HepG2 (cell line): ENCODE measurements at regions not wholly inside any gene's neighbourhood (a gene's known extent, or its start where the extent isn't known, plus 50 kb on each side); places are given as distances from the start of the nearest gene placed in this dataset.

Source experiments
- EP300 ChIP-seq, 3 experiments: sonication (generic) in 1 of 3; formaldehyde crosslinking in 1 of 3; IDR thresholded peaks; 2 replicates each; pipeline versions ENCODE4 v1.5.1 to v1.6.1; 2011 to 2020; ENCODE audit warnings: low read depth in 2 of 3, low read length in 2 of 3, borderline replicate concordance in 1 of 3, improper control_type of control experiment in 1 of 3, mild to moderate bottlenecking in 1 of 3, missing genetic modification reagents in 1 of 3, moderate library complexity in 1 of 3
- FOXA1 ChIP-seq, 2 experiments: fragments of 450-650 bp in 1 of 2; sonication (generic) in 1 of 2; formaldehyde crosslinking in 1 of 2; IDR thresholded peaks; 2 replicates each; pipeline versions ENCODE4 v1.4.0 to v1.6.1; 2016 to 2020; ENCODE audit warnings: missing genetic modification reagents in 1 of 2
- FOXM1 ChIP-seq: sonication (generic); formaldehyde crosslinking; IDR thresholded peaks from 2 replicates; pipeline ENCODE4 v1.5.0; 2020; ENCODE audit warnings: missing genetic modification reagents
- MAZ ChIP-seq, 2 experiments: sonication (generic) in 1 of 2; formaldehyde crosslinking in 1 of 2; IDR thresholded peaks; 2 replicates each; pipeline versions ENCODE4 v1.5.0 to v1.6.1; 2012 to 2020; ENCODE audit warnings: low read depth in 2 of 2, mild to moderate bottlenecking in 2 of 2, borderline replicate concordance in 1 of 2, improper control_type of control experiment in 1 of 2, low read length in 1 of 2, missing genetic modification reagents in 1 of 2, moderate library complexity in 1 of 2
- MXI1 ChIP-seq: IDR thresholded peaks from 3 replicates; pipeline ENCODE4 v1.6.1; 2012; ENCODE audit warnings: low read depth, low read length, inconsistent platforms, borderline replicate concordance
- RFX3 ChIP-seq: IDR thresholded peaks from 2 replicates; pipeline ENCODE4 v1.6.1; 2016; ENCODE audit warnings: missing biosample characterization, missing genetic modification reagents
- SIN3A ChIP-seq: IDR thresholded peaks from 2 replicates; pipeline ENCODE4 v1.6.1; 2011; ENCODE audit warnings: low read depth, mild to moderate bottlenecking, control low read depth, low read length, borderline replicate concordance
- SMARCE1 ChIP-seq: fragments of 450-650 bp; IDR thresholded peaks from 2 replicates; pipeline ENCODE4 v1.6.1; 2017; ENCODE audit warnings: borderline replicate concordance
- ZFAT ChIP-seq: sonication (generic); formaldehyde crosslinking; conservative IDR thresholded peaks from 2 replicates; pipeline ENCODE4 v1.8.1; 2023; ENCODE audit warnings: missing genetic modification reagents, inconsistent platforms
- ZMYM3 ChIP-seq: sonication (generic); formaldehyde crosslinking; IDR thresholded peaks from 2 replicates; pipeline ENCODE4 v1.5.1; 2020; ENCODE audit warnings: mild to moderate bottlenecking, missing genetic modification reagents
- ZNF570 ChIP-seq: sonication (generic); formaldehyde crosslinking; IDR thresholded peaks from 2 replicates; pipeline ENCODE4 v1.4.0; 2020; ENCODE audit warnings: mild to moderate bottlenecking, missing genetic modification reagents, borderline replicate concordance
- TF ChIP-seq, protein P1 (sequence below), 2 experiments: sonication (generic) in 1 of 2; formaldehyde crosslinking in 1 of 2; IDR thresholded peaks; 2 replicates each; pipeline versions ENCODE4 v1.4.0 to v1.6.1; 2016 to 2020; ENCODE audit warnings: borderline replicate concordance in 1 of 2, low read depth in 1 of 2, mild to moderate bottlenecking in 1 of 2, missing genetic modification reagents in 1 of 2
- TF ChIP-seq, protein P2 (sequence below): sonication (generic); formaldehyde crosslinking; IDR thresholded peaks from 2 replicates; pipeline ENCODE4 v1.5.0; 2020; ENCODE audit warnings: mild to moderate bottlenecking, missing genetic modification reagents, moderate library complexity

DNA sequence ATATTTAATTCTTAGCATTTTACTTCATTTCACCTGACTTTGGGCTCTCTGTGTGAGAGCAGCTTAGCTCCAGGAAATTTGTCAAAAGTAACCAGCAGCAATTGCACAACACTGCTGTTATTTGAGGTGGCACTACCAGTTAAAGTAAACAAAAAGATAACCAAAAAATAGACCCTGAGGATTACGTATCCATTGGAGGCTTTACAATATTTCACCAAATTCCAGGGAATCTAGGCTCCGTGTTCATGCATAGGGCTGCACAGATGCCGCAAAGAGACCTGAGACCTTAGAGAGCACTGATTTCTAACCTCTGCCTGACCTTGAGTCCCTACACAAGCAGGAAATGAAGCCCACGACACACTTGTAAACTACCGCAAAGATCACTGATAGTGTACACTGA lies 1392.7 kb upstream of the CDH6 start:
- no peak for TF ChIP-seq SMARCE1
- no peak for TF ChIP-seq MXI1
- no peak for TF ChIP-seq FOXM1
- TF ChIP-seq, protein P1, sequence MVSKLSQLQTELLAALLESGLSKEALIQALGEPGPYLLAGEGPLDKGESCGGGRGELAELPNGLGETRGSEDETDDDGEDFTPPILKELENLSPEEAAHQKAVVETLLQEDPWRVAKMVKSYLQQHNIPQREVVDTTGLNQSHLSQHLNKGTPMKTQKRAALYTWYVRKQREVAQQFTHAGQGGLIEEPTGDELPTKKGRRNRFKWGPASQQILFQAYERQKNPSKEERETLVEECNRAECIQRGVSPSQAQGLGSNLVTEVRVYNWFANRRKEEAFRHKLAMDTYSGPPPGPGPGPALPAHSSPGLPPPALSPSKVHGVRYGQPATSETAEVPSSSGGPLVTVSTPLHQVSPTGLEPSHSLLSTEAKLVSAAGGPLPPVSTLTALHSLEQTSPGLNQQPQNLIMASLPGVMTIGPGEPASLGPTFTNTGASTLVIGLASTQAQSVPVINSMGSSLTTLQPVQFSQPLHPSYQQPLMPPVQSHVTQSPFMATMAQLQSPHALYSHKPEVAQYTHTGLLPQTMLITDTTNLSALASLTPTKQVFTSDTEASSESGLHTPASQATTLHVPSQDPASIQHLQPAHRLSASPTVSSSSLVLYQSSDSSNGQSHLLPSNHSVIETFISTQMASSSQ (IDR thresholded peaks at IDR 0.05; ENCODE audit: low read depth) = no peak
- TF ChIP-seq, protein P1 (CRISPR knock-in tag; IDR thresholded peaks at IDR 0.05; ENCODE audit: borderline replicate concordance) = no peak; the same call in 1 of the 2 replicates
- TF ChIP-seq RFX3 (CRISPR knock-in tag) = no peak
- TF ChIP-seq EP300 (IDR thresholded peaks at IDR 0.05; ENCODE audit: low read depth in 2 of 2, low read length in 2 of 2) = no peak
- peak; percentile 38; the same call in 1 of the 2 replicates for TF ChIP-seq EP300 (CRISPR knock-in tag; IDR thresholded peaks at IDR 0.05; ENCODE audit: borderline replicate concordance)
- TF ChIP-seq ZNF570 (CRISPR knock-in tag) = no peak
- TF ChIP-seq ZFAT (CRISPR knock-in tag) = no peak
- TF ChIP-seq SIN3A = no peak
- TF ChIP-seq ZMYM3 = no peak
- TF ChIP-seq MAZ (IDR thresholded peaks at IDR 0.05; ENCODE audit: borderline replicate concordance, low read depth, low read length) = no peak
- TF ChIP-seq MAZ (CRISPR knock-in tag; IDR thresholded peaks at IDR 0.05; ENCODE audit: low read depth) = no peak
- TF ChIP-seq, protein P2, sequence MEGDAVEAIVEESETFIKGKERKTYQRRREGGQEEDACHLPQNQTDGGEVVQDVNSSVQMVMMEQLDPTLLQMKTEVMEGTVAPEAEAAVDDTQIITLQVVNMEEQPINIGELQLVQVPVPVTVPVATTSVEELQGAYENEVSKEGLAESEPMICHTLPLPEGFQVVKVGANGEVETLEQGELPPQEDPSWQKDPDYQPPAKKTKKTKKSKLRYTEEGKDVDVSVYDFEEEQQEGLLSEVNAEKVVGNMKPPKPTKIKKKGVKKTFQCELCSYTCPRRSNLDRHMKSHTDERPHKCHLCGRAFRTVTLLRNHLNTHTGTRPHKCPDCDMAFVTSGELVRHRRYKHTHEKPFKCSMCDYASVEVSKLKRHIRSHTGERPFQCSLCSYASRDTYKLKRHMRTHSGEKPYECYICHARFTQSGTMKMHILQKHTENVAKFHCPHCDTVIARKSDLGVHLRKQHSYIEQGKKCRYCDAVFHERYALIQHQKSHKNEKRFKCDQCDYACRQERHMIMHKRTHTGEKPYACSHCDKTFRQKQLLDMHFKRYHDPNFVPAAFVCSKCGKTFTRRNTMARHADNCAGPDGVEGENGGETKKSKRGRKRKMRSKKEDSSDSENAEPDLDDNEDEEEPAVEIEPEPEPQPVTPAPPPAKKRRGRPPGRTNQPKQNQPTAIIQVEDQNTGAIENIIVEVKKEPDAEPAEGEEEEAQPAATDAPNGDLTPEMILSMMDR (CRISPR knock-in tag) = no peak
- TF ChIP-seq FOXA1 (IDR thresholded peaks at IDR 0.05) = no peak
- TF ChIP-seq FOXA1 (CRISPR knock-in tag; IDR thresholded peaks at IDR 0.05) = no peak; the same call in 1 of the 2 replicates
